ENCODE measurements at regions not wholly inside any gene's neighbourhood (a gene's known extent, or its start where the extent isn't known, plus 50 kb on each side); places are given as distances from the start of the nearest gene placed in this dataset.

DNA sequence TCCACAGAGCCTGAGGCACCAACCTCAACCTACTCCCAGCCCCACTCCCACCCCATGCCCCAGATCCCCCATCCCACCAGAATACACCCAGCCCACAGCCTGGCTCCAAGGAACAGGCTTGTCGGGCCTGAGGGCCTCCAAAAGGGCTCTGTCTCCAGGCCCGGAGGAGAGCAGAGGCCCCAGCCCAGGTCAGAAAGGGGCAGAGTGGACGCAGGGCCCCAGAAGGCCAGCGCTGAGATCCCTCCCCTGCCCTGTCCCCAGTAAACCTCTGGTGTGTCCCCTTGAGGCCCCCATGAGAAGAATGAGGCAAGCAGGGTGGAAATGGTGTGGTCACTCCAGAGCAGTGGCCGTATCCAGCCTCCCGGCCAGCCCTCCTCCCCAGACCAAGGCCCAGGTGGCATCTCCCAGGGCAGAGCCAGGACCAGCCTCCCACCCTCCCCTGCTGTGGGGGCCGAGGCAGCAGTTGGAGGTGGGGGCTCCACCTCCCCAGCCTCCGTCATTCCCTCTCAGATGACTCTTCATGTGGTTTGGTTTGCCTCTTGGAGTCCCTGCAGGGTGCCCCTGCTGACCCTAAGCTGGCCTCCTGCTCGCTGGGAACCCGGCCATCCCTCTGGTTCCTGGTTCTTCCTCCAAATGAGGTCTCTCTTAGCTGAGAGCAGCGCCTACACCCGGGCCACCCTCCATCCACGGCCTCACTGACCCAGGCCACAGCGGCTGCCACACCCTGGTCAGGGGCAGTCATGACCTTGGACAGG, 195.0 kb downstream of the IGLL1 start:
- TF ChIP-seq, protein P1, sequence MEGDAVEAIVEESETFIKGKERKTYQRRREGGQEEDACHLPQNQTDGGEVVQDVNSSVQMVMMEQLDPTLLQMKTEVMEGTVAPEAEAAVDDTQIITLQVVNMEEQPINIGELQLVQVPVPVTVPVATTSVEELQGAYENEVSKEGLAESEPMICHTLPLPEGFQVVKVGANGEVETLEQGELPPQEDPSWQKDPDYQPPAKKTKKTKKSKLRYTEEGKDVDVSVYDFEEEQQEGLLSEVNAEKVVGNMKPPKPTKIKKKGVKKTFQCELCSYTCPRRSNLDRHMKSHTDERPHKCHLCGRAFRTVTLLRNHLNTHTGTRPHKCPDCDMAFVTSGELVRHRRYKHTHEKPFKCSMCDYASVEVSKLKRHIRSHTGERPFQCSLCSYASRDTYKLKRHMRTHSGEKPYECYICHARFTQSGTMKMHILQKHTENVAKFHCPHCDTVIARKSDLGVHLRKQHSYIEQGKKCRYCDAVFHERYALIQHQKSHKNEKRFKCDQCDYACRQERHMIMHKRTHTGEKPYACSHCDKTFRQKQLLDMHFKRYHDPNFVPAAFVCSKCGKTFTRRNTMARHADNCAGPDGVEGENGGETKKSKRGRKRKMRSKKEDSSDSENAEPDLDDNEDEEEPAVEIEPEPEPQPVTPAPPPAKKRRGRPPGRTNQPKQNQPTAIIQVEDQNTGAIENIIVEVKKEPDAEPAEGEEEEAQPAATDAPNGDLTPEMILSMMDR (conservative IDR thresholded peaks at IDR 0.05; ENCODE audit: low read depth, low read length) = no peak
- TF ChIP-seq EZH2 (IDR thresholded peaks at IDR 0.05; ENCODE audit: borderline replicate concordance, low read depth, low read length, poor library complexity, severe bottlenecking) = no peak
